Left forelimb (tissue), 1 donor: ENCODE measurements at regions not wholly inside any gene's neighbourhood (a gene's known extent, or its start where the extent isn't known, plus 50 kb on each side); places are given as distances from the start of the nearest gene placed in this dataset.
A peak's percentile ranks its signal among the peaks of the same experiment; 100 is the strongest.

ENCODE experiments used
- DNase-seq: peaks from one replicate; pipeline ENCODE4 v3.0.0-alpha.2; 2018; ENCODE audit warnings: low spot score

DNA sequence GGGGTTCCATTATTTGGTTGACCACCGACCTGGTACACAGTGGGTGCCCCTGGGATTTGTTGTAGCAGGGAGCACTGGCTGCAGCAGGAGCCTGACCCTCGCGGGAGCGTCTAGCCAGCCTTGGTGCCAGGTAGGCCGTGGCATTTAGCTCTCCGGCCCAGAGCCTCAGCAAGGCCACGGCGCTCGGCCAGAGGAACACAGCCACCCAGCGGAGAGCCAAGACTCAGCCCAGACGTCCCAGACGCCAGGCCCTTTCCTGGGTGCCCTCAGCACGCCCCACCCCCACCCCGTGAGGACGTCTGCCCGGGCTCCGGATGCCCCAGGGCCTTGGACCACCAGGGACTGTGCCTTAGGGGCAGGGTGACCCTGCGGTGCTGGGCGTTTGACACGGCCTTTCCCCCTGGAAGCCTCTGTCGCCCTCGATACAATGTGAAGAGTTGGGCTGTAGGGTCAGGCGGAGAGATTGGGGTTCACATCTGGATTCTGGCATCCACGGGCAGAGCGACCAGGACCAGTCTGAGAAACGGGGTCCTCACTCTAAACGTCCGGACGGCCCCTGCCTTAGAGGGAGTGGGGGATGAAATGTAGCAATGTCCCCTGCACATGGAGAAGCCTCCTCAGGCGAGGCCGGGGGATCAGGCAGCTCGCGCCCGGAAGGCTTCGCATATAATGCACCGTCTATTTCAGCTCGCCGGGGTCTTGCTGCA, 99.2 kb upstream of the FGF3 start:
- no peak for DNase-seq

- DNase-seq, result peak; percentile 82
Observed at GRCh38 chr11:69918938-69919650, 99.9 kb upstream of the FGF3 start.

- DNase-seq, result no peak
Observed at GRCh38 chr11:69919659-69920344, 100.6 kb upstream of the FGF3 start.

- peak; percentile 66 for DNase-seq
Observed at GRCh38 chr11:69920345-69921127, 101.3 kb upstream of the FGF3 start.

- DNase-seq, result peak; percentile 38
Observed at GRCh38 chr11:69921128-69922014, 102.2 kb upstream of the FGF3 start.

GRCh38 chr11:69922015-69922595, 102.9 kb upstream of the FGF3 start:
- DNase-seq, result peak; percentile 61

GRCh38 chr11:69922596-69923111, 103.4 kb upstream of the FGF3 start:
- DNase-seq, result peak; percentile 55

- DNase-seq, result peak; percentile 14
Observed at GRCh38 chr11:69923196-69923595, 104.0 kb upstream of the FGF3 start.

- no peak for DNase-seq
Observed at GRCh38 chr11:69923641-69924307, 104.6 kb upstream of the FGF3 start.

- peak; percentile 47 for DNase-seq
Observed at GRCh38 chr11:69924308-69925161, 105.3 kb upstream of the FGF3 start.

GRCh38 chr11:69925366-69926196, 106.4 kb upstream of the FGF3 start:
- DNase-seq, result no peak

DNA sequence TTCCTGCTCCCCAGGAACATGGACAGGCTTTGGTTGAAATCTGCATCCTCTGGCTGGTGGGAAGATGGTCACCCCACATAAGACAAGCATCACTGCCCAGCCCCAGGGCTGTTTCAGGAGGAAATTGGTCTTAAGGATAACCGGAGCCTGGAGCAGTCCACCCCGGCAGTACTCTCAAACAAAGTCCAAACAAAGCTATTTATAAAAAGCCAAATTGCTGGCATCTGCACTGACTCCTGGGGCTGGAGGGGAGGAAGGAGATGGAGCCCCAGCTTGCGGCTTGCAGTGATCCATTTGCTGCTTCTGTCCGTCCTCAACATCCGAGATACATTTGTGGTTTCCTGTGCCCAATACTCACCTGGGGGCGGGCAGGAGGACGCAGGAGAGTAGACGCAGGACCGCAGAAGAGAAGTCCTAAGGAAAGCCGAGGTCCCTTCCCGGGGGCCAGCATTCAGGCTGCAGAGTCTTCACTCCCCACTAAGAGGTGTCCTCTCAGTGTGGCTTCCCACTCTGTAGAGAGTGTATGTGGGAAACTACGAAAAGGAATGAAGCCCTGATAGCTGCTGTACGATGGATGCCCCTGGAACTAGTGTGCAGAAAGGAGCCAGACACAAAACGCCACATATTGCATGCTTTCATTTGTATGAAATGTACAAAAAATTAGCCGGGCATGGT, 107.3 kb upstream of the FGF3 start:
- DNase-seq, result no peak

GRCh38 chr11:69928121-69928520, 108.9 kb upstream of the FGF3 start:
- no peak for DNase-seq

DNA sequence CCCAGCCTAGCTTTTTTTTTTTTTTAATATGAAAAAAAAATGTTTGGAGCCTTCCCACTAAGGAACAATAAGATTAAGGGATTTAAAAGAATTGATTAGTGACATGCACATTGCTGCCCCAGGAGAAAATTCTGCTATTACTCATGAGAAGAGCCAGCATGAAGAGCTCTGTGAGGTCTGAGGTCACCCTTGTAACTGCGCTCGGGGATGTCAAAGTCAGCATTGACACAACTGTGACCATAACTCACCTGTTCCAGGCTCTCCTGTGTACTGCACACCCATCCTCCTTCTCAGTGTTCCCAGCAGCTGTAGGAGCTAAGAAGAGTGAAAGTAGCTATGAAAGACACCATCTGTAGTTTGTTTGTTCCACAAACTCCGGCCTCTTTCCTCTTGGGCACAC, 109.8 kb upstream of the FGF3 start:
- no peak for DNase-seq

GRCh38 chr11:69930081-69931059, 111.2 kb upstream of the FGF3 start:
- no peak for DNase-seq
